HEK293T (cell line): ENCODE measurements at regions not wholly inside any gene's neighbourhood (a gene's known extent, or its start where the extent isn't known, plus 50 kb on each side); places are given as distances from the start of the nearest gene placed in this dataset.

ENCODE experiments used
- ARNT ChIP-seq: fragments of 450-650 bp; IDR thresholded peaks from 2 replicates; pipeline ENCODE4 v1.6.1; 2017; ENCODE audit warnings: mild to moderate bottlenecking
- BHLHE40 ChIP-seq: fragments of 450-650 bp; IDR thresholded peaks from 2 replicates; pipeline ENCODE4 v1.6.1; 2016; ENCODE audit warnings: mild to moderate bottlenecking, moderate library complexity, borderline replicate concordance
- CTBP1 ChIP-seq: fragments of 450-650 bp; IDR thresholded peaks from 2 replicates; pipeline ENCODE4 v1.6.1; 2016; ENCODE audit warnings: borderline replicate concordance
- ELF4 ChIP-seq: fragments of 450-650 bp; IDR thresholded peaks from 2 replicates; pipeline ENCODE4 v1.6.1; 2017; ENCODE audit warnings: antibody characterized with exemption
- FOXA1 ChIP-seq: fragments of 450-650 bp; IDR thresholded peaks from 2 replicates; pipeline ENCODE4 v1.6.1; 2016; ENCODE audit warnings: mild to moderate bottlenecking
- FOXK2 ChIP-seq: fragments of 450-650 bp; IDR thresholded peaks from 2 replicates; pipeline ENCODE4 v1.6.1; 2016; ENCODE audit warnings: mild to moderate bottlenecking
- FOXM1 ChIP-seq: fragments of 450-650 bp; IDR thresholded peaks from 2 replicates; pipeline ENCODE4 v1.6.1; 2017; ENCODE audit warnings: mild to moderate bottlenecking, borderline replicate concordance
- HDGF ChIP-seq: fragments of 450-650 bp; IDR thresholded peaks from 2 replicates; pipeline ENCODE4 v1.6.1; 2017; ENCODE audit warnings: antibody characterized with exemption, borderline replicate concordance
- L3MBTL2 ChIP-seq: fragments of 450-650 bp; conservative IDR thresholded peaks from 2 replicates; pipeline ENCODE4 v1.6.1; 2016; ENCODE audit warnings: mild to moderate bottlenecking
- LEF1 ChIP-seq: fragments of 450-650 bp; IDR thresholded peaks from 2 replicates; pipeline ENCODE4 v1.6.1; 2017; ENCODE audit warnings: mild to moderate bottlenecking, borderline replicate concordance
- NFRKB ChIP-seq: fragments of 450-650 bp; IDR thresholded peaks from 2 replicates; pipeline ENCODE4 v1.6.1; 2016; ENCODE audit warnings: mild to moderate bottlenecking, moderate library complexity
- PKNOX1 ChIP-seq: fragments of 450-650 bp; IDR thresholded peaks from 2 replicates; pipeline ENCODE4 v1.6.1; 2016
- SP1 ChIP-seq: fragments of 450-650 bp; IDR thresholded peaks from 2 replicates; pipeline ENCODE4 v1.6.1; 2017
- SUZ12 ChIP-seq: fragments of 450-650 bp; IDR thresholded peaks from 2 replicates; pipeline ENCODE4 v1.6.1; 2016; ENCODE audit warnings: mild to moderate bottlenecking

GRCh38 chr1:216881695-216882094 is 158.5 kb upstream of the ESRRG start:
- TF ChIP-seq SP1 (no peak), L3MBTL2 (no peak), FOXA1 (no peak), BHLHE40 (no peak), ELF4 (no peak), ARNT (no peak), NFRKB (no peak), LEF1 (no peak), HDGF (no peak), CTBP1 (no peak), FOXK2 (no peak), FOXM1 (no peak), PKNOX1 (no peak), SUZ12 (no peak)
